ENCODE measurements at regions not wholly inside any gene's neighbourhood (a gene's known extent, or its start where the extent isn't known, plus 50 kb on each side); places are given as distances from the start of the nearest gene placed in this dataset.

- Histone ChIP-seq H3K27me3 (ENCODE audit: control insufficient read depth, insufficient read depth, low read length) (no peaks in the 10 kb centered on the region), H3K36me3 (ENCODE audit: control insufficient read depth, insufficient read depth, low read length) (no peaks in the 10 kb centered on the region), H3K4me3 (ENCODE audit: low read depth, low read length) (no peak overlapping the region)
- no peak for TF ChIP-seq CTCF (IDR thresholded peaks at IDR 0.05; ENCODE audit: insufficient read depth, low read length, poor library complexity, severe bottlenecking)
- DNase-seq (ENCODE audit: low read depth), result no peak
These were observed 226.4 kb downstream of the SUCLA2 start for GRCh38 chr13:47774671-47774994.

- Histone ChIP-seq H3K36me3 (ENCODE audit: control insufficient read depth, insufficient read depth, low read length) (no peaks in the 10 kb centered on the region), H3K4me3 (ENCODE audit: low read depth, low read length) (no peak overlapping the region), H3K27me3 (ENCODE audit: control insufficient read depth, insufficient read depth, low read length) (no peaks in the 10 kb centered on the region)
- no peak for DNase-seq (ENCODE audit: low read depth)
- TF ChIP-seq CTCF (IDR thresholded peaks at IDR 0.05; ENCODE audit: insufficient read depth, low read length, poor library complexity, severe bottlenecking), result no peak
These were observed 236.3 kb downstream of the SUCLA2 start for GRCh38 chr13:47764817-47765216.

DNA sequence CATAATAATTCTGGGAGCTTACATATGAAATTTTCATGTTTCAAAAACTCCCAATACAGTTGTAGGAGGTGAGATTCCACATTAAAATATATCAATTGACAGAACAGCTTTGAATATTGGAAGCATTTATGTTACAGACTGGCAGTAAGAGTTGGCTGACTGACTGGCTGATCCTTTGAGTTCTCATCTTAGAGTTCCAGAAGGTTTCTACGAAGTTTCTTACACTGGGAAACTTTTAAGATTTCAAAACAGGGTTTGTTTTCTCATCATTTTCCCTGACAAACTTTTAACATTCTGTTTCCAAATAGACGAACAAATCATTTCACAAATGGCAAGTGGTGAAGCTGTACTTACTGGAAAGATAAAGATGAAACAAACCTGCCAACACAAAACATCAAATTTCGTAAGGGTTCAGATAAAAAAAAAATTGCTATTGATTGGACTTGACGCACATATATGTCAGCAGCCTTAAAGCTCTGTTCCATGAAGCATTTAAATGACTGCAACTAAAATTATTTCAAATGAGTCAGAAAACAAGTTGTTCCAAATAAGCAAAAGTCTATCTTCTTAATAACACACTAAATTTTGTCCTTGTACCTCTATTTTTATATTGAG is 243.5 kb downstream of the SUCLA2 start:
- H3K36me3 ChIP-seq (ENCODE audit: control insufficient read depth, insufficient read depth, low read length), result no peaks in the 10 kb centered on the region
- DNase-seq (ENCODE audit: low read depth), result no peak
- H3K27me3 ChIP-seq (ENCODE audit: control insufficient read depth, insufficient read depth, low read length), result no peaks in the 10 kb centered on the region
- no peak overlapping the region for H3K4me3 ChIP-seq (ENCODE audit: low read depth, low read length)
- TF ChIP-seq CTCF (IDR thresholded peaks at IDR 0.05; ENCODE audit: insufficient read depth, low read length, poor library complexity, severe bottlenecking), result no peak

DNA sequence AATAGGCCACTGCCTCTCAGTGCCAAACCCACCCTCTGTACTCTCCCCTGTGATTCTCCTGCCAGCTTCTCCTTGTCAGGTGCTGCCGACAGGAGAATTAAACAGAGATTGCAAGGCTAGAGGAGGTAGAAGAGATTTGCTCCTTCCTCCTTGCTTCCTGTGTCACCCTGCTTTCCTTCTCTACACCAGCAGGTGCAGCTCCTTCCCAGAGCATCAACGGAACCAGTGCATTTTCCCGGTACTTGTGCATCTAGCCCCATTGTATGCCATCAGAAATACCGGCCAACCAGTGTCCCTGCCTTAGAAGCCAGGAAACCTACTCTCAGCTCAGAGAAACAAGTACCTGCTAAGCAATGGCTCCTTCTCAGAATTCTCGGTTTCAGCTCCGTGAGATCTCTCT is 253.2 kb downstream of the SUCLA2 start:
- H3K36me3 ChIP-seq (ENCODE audit: control insufficient read depth, insufficient read depth, low read length), result no peaks in the 10 kb centered on the region
- no peaks in the 10 kb centered on the region for H3K27me3 ChIP-seq (ENCODE audit: control insufficient read depth, insufficient read depth, low read length)
- DNase-seq (ENCODE audit: low read depth), result no peak
- TF ChIP-seq CTCF (IDR thresholded peaks at IDR 0.05; ENCODE audit: insufficient read depth, low read length, poor library complexity, severe bottlenecking), result no peak
- no peak overlapping the region for H3K4me3 ChIP-seq (ENCODE audit: low read depth, low read length)

DNA sequence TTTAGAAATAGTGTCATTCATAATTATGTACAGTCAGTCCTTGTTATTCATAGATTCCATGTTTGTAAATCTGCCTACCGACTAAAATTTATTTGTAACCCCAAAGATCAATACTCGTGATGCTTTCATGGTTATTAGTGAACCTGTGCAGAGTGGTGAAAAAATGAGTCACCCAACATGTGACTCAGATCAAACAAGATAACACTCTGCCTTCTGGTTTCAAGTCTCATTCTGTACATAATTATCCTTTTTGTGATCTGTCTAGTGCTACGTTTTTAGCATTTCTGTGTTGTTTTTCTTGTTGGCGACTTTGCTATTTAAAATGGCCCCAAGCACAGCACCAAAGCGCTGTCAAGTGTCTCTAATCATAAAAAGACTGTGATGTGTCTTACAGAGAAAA is 274.7 kb downstream of the SUCLA2 start:
- no peak for TF ChIP-seq CTCF (IDR thresholded peaks at IDR 0.05; ENCODE audit: insufficient read depth, low read length, poor library complexity, severe bottlenecking)
- H3K36me3 ChIP-seq (ENCODE audit: control insufficient read depth, insufficient read depth, low read length), result no peaks in the 10 kb centered on the region
- DNase-seq (ENCODE audit: low read depth), result no peak
- no peak overlapping the region for H3K4me3 ChIP-seq (ENCODE audit: low read depth, low read length)
- H3K27me3 ChIP-seq (ENCODE audit: control insufficient read depth, insufficient read depth, low read length), result no peaks in the 10 kb centered on the region

- Histone ChIP-seq H3K27me3 (ENCODE audit: control insufficient read depth, insufficient read depth, low read length) (no peaks in the 10 kb centered on the region), H3K36me3 (ENCODE audit: control insufficient read depth, insufficient read depth, low read length) (no peaks in the 10 kb centered on the region), H3K4me3 (ENCODE audit: low read depth, low read length) (no peak overlapping the region)
- TF ChIP-seq CTCF (IDR thresholded peaks at IDR 0.05; ENCODE audit: insufficient read depth, low read length, poor library complexity, severe bottlenecking), result no peak
- no peak for DNase-seq (ENCODE audit: low read depth)
These were observed 277.2 kb downstream of the SUCLA2 start for GRCh38 chr13:47723898-47724297.

All from kidney epithelial cell (primary cell).